Naive thymus-derived CD4-positive, alpha-beta T cell (primary cell): ENCODE measurements at regions not wholly inside any gene's neighbourhood (a gene's known extent, or its start where the extent isn't known, plus 50 kb on each side); places are given as distances from the start of the nearest gene placed in this dataset.
A peak's percentile ranks its signal among the peaks of the same experiment; 100 is the strongest.
"Not testable (repeated sequence)": the region's sequence is repeated elsewhere in the genome, so short reads cannot be mapped to it uniquely, and the experiment has no call there.

Source experiments
- ATAC-seq: fragments of 150-1000 bp; cut with Tn5 transposase; 2 replicates; pipeline ENCODE4 v1.10.0; 2021; ENCODE audit warnings: mild to moderate bottlenecking, moderate library complexity
- CTCF ChIA-PET: fragments of 350-600 bp; sonication (Branson Sonifier 250); formaldehyde crosslinking; loops from one replicate; lab custom pipeline; 2021; ENCODE audit warnings: antibody characterized with exemption; lab: Charles Lee
- POLR2A ChIA-PET: fragments of 350-600 bp; sonication (Branson Sonifier 250); formaldehyde crosslinking; loops from one replicate; lab custom pipeline; 2021; ENCODE audit warnings: antibody characterized with exemption, inconsistent platforms; lab: Charles Lee
- DNase-seq, 9 donors: peaks; one replicate each; pipeline versions ENCODE4 v3.0.0 to v3.0.0-alpha.2; 2020 to 2022; ENCODE audit warnings: mixed read lengths in 1 of 9
- H3K27ac ChIP-seq: one replicate; pipeline ENCODE4 v1.7.0; 2013; ENCODE audit warnings: mild to moderate bottlenecking, low read depth, low read length, moderate library complexity
- H3K27me3 ChIP-seq, 2 donors: one replicate each; pipeline ENCODE4 v1.7.0; 2013; ENCODE audit warnings: low read length in 2 of 2, mild to moderate bottlenecking in 2 of 2, moderate library complexity in 2 of 2; ENCODE audit not compliant: control insufficient read depth in 2 of 2, insufficient read depth in 2 of 2
- H3K36me3 ChIP-seq, 3 experiments: 1 replicate in 2 of 3; 2 replicates in 1 of 3; pipeline ENCODE4 v1.7.0; 2013; ENCODE audit warnings: low read length in 3 of 3, mild to moderate bottlenecking in 3 of 3, moderate library complexity in 1 of 3; ENCODE audit not compliant: insufficient read depth in 3 of 3, control insufficient read depth in 2 of 3
- H3K4me1 ChIP-seq, 2 donors: one replicate each; pipeline ENCODE4 v1.7.0; 2013; ENCODE audit warnings: low read length in 2 of 2, mild to moderate bottlenecking in 2 of 2, moderate library complexity in 1 of 2; ENCODE audit not compliant: control insufficient read depth in 2 of 2, insufficient read depth in 2 of 2
- H3K4me3 ChIP-seq: 2 replicates; pipeline ENCODE4 v1.7.0; 2013; ENCODE audit warnings: mild to moderate bottlenecking, low read length
- H3K9me3 ChIP-seq, 3 experiments: 1 replicate in 2 of 3; 2 replicates in 1 of 3; pipeline ENCODE4 v1.7.0; 2013; ENCODE audit warnings: low read length in 3 of 3; ENCODE audit not compliant: control insufficient read depth in 2 of 3
- H3K27ac Mint-ChIP-seq, 9 donors: one replicate each; pipeline ENCODE4 v1.8.0; 2020 to 2022; ENCODE audit warnings: mixed read lengths in 9 of 9, mild to moderate bottlenecking in 8 of 9, moderate library complexity in 5 of 9, inconsistent platforms in 2 of 9
- H3K27me3 Mint-ChIP-seq, 5 donors: one replicate each; pipeline ENCODE4 v1.8.0; 2021 to 2022; ENCODE audit warnings: mixed read lengths in 5 of 5, mild to moderate bottlenecking in 1 of 5
- H3K36me3 Mint-ChIP-seq, 5 donors: one replicate each; pipeline ENCODE4 v1.8.0; 2020 to 2022; ENCODE audit warnings: mixed read lengths in 5 of 5, mild to moderate bottlenecking in 3 of 5, inconsistent platforms in 1 of 5
- H3K4me1 Mint-ChIP-seq, 7 donors: one replicate each; pipeline ENCODE4 v1.8.0; 2020 to 2022; ENCODE audit warnings: mixed read lengths in 7 of 7, mild to moderate bottlenecking in 3 of 7, inconsistent platforms in 1 of 7
- H3K4me3 Mint-ChIP-seq, 10 donors: one replicate each; pipeline ENCODE4 v1.8.0; 2020 to 2022; ENCODE audit warnings: mild to moderate bottlenecking in 10 of 10, mixed read lengths in 10 of 10, moderate library complexity in 6 of 10, inconsistent platforms in 2 of 10
- H3K9me3 Mint-ChIP-seq, 11 donors: one replicate each; pipeline ENCODE4 v1.8.0; 2020 to 2022; ENCODE audit warnings: mixed read lengths in 11 of 11, mild to moderate bottlenecking in 4 of 11, inconsistent platforms in 1 of 11, moderate library complexity in 1 of 11
- intact Hi-C, 2 donors: fragments of 100-400 bp; cut with micrococcal nuclease; formaldehyde crosslinking; loops; one replicate each; pipeline ENCODE4 v1.15.1; 2023

DNA sequence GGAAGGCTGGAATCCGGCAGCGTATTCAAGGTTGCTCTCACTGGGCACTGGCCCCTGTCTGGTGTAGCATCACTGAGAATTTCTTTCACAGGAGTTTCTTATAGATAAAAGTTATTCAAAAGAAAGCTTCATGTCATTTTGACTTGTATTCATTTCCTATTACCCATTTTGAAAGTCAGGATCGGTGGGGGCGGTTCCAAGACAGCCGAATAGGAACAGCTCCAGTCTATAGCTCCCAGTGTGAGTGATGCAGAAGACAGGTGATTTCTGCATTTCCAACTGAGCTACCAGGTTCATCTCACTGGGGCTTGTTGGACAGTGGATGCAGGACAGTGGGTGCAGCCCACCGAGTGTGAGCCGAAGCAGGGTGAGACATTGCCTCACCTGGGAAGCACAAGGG is 51.5 kb upstream of the CDC42EP3 start:
- H3K9me3 ChIP-seq, intact Hi-C loops, ATAC-seq, H3K4me3 Mint-ChIP-seq, H3K27me3 ChIP-seq, H3K27ac ChIP-seq, H3K36me3 Mint-ChIP-seq, H3K4me3 ChIP-seq, POLR2A ChIA-PET, H3K27me3 Mint-ChIP-seq, DNase-seq, H3K4me1 ChIP-seq, H3K4me1 Mint-ChIP-seq, H3K36me3 ChIP-seq: not testable (repeated sequence)
- CTCF ChIA-PET = interaction anchor here (0.6 to 1.0 kb wide), 2 partner anchors 113 to 326 kb away, joined by 3 read pairs; no protein-coding TSS in a partner anchor
- H3K27ac Mint-ChIP-seq = peak overlapping the region in 1 of 9 donors; percentile 59
- peaks cover 0 to 18% (median 3%) of the 10 kb centered on the region in 11 donors for H3K9me3 Mint-ChIP-seq

GRCh38 chr2:37730037-37730818 is 58.8 kb upstream of the CDC42EP3 start:
- Mint-ChIP-seq H3K4me1 (no peaks in the 10 kb centered on the region), H3K27ac (no peak overlapping the region), H3K4me3 (no peak overlapping the region), H3K27me3 (peaks cover 0 to 4% (median 0%) of the 10 kb centered on the region in 5 donors), H3K36me3 (peaks cover 0 to 3% (median 0%) of the 10 kb centered on the region in 5 donors), H3K9me3 (peaks cover 0 to 8% (median 0%) of the 10 kb centered on the region in 11 donors)
- Histone ChIP-seq H3K4me3 (no peak overlapping the region), H3K9me3 (no peaks in the 10 kb centered on the region), H3K27me3 (no peaks in the 10 kb centered on the region), H3K36me3 (no peaks in the 10 kb centered on the region), H3K27ac (no peak overlapping the region), H3K4me1 (no peaks in the 10 kb centered on the region)
- ChIA-PET POLR2A (no interaction called here), CTCF (no interaction called here)
- intact Hi-C loops = no loop called here
- DNase-seq (no peak), ATAC-seq (no peak)

GRCh38 chr2:37732412-37732811 is 61.0 kb upstream of the CDC42EP3 start:
- CTCF ChIA-PET, ATAC-seq: not testable (repeated sequence)

GRCh38 chr2:37733251-37733650 is 61.8 kb upstream of the CDC42EP3 start:
- Histone ChIP-seq H3K27ac (no peak overlapping the region), H3K4me3 (no peak overlapping the region), H3K4me1 (no peaks in the 10 kb centered on the region), H3K27me3 (no peaks in the 10 kb centered on the region), H3K9me3 (no peaks in the 10 kb centered on the region), H3K36me3 (no peaks in the 10 kb centered on the region)
- Mint-ChIP-seq H3K4me1 (peaks cover 0 to 5% (median 0%) of the 10 kb centered on the region in 7 donors), H3K27me3 (peaks cover 0 to 2% (median 0%) of the 10 kb centered on the region in 5 donors), H3K36me3 (peaks cover 0 to 2% (median 0%) of the 10 kb centered on the region in 5 donors), H3K4me3 (no peak overlapping the region), H3K9me3 (peaks cover 0 to 6% (median 0%) of the 10 kb centered on the region in 11 donors), H3K27ac (no peak overlapping the region)
- intact Hi-C loops = no loop called here
- ChIA-PET CTCF (no interaction called here), POLR2A (no interaction called here)
- DNase-seq = no peak
- ATAC-seq = no peak

More at GRCh38 chr2:37732412-37732811, 61.0 kb upstream of the CDC42EP3 start:
- H3K9me3 Mint-ChIP-seq, H3K4me3 Mint-ChIP-seq, H3K4me1 Mint-ChIP-seq, H3K27ac Mint-ChIP-seq, POLR2A ChIA-PET, H3K4me3 ChIP-seq, H3K27me3 Mint-ChIP-seq, H3K27me3 ChIP-seq, H3K36me3 Mint-ChIP-seq, intact Hi-C loops, H3K9me3 ChIP-seq, H3K36me3 ChIP-seq, H3K4me1 ChIP-seq, DNase-seq, H3K27ac ChIP-seq: not testable (repeated sequence)

GRCh38 chr2:37733955-37734354 is 62.5 kb upstream of the CDC42EP3 start:
- not testable (repeated sequence) for H3K36me3 ChIP-seq

GRCh38 chr2:37734891-37735523 is 63.6 kb upstream of the CDC42EP3 start:
- CTCF ChIA-PET, H3K4me3 Mint-ChIP-seq, intact Hi-C loops, H3K27ac ChIP-seq, H3K9me3 ChIP-seq, H3K4me3 ChIP-seq, H3K36me3 ChIP-seq, POLR2A ChIA-PET, H3K4me1 ChIP-seq, ATAC-seq, H3K36me3 Mint-ChIP-seq, H3K27me3 Mint-ChIP-seq, H3K9me3 Mint-ChIP-seq, DNase-seq, H3K4me1 Mint-ChIP-seq, H3K27me3 ChIP-seq: not testable (repeated sequence)
- peak overlapping the region in 1 of 9 donors; percentile 27 for H3K27ac Mint-ChIP-seq

More at GRCh38 chr2:37733955-37734354, 62.5 kb upstream of the CDC42EP3 start:
- POLR2A ChIA-PET, H3K9me3 ChIP-seq, H3K27ac ChIP-seq, H3K27me3 ChIP-seq, H3K4me1 Mint-ChIP-seq, intact Hi-C loops, CTCF ChIA-PET, DNase-seq, H3K27me3 Mint-ChIP-seq, H3K27ac Mint-ChIP-seq, H3K4me3 ChIP-seq, H3K36me3 Mint-ChIP-seq, H3K9me3 Mint-ChIP-seq, H3K4me3 Mint-ChIP-seq, ATAC-seq, H3K4me1 ChIP-seq: not testable (repeated sequence)

DNA sequence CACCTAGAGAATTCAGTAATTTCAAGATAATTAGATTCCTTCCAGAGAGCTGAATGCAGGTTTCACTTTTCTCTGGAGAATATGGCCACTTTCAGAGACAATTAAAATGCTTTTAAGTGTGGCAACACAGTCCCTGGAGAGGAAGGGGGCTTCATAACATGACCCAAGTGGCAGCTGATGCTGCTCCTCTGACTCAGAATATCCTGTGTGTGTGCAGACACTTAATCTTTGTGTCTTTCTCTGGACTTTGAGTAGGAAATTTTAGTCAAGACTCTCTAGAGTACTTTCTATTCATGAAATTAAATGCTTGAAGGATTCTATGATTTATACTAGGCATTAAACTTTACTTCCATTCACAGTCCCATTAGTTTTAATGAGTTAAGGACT is 64.1 kb upstream of the CDC42EP3 start:
- H3K27ac ChIP-seq, POLR2A ChIA-PET, CTCF ChIA-PET, H3K4me3 Mint-ChIP-seq, H3K27ac Mint-ChIP-seq, H3K4me3 ChIP-seq, H3K9me3 ChIP-seq, H3K27me3 ChIP-seq, H3K36me3 Mint-ChIP-seq, H3K4me1 Mint-ChIP-seq, H3K9me3 Mint-ChIP-seq, H3K27me3 Mint-ChIP-seq, H3K36me3 ChIP-seq, ATAC-seq, H3K4me1 ChIP-seq, DNase-seq, intact Hi-C loops: not testable (repeated sequence)
